Neural crest cell (in vitro differentiated cells): ENCODE measurements at regions not wholly inside any gene's neighbourhood (a gene's known extent, or its start where the extent isn't known, plus 50 kb on each side); places are given as distances from the start of the nearest gene placed in this dataset.

Source experiments
- DNase-seq: peaks from one replicate; pipeline ENCODE4 v3.0.0; 2021; ENCODE audit warnings: low read depth, mixed read lengths, low spot score
- H3K27ac Mint-ChIP-seq: one replicate; pipeline ENCODE4 v1.8.0; 2021; ENCODE audit warnings: mild to moderate bottlenecking, mixed read lengths; ENCODE audit not compliant: unreplicated experiment
- H3K27me3 Mint-ChIP-seq: 2 replicates; pipeline ENCODE4 v1.8.0; 2021; ENCODE audit warnings: low read depth, mild to moderate bottlenecking, mixed read lengths
- H3K36me3 Mint-ChIP-seq: 2 replicates; pipeline ENCODE4 v1.8.0; 2021; ENCODE audit warnings: low read depth, mild to moderate bottlenecking, mixed read lengths
- H3K4me1 Mint-ChIP-seq: 2 replicates; pipeline ENCODE4 v1.8.0; 2021; ENCODE audit warnings: mixed read lengths
- H3K4me3 Mint-ChIP-seq: one replicate; pipeline ENCODE4 v1.8.0; 2021; ENCODE audit warnings: mild to moderate bottlenecking, mixed read lengths
- H3K9me3 Mint-ChIP-seq: 2 replicates; pipeline ENCODE4 v1.8.0; 2021; ENCODE audit warnings: mixed read lengths
- TF ChIP-seq, protein P1 (sequence below): fragments of 200-600 bp; sonication (generic); conservative IDR thresholded peaks from 2 replicates; pipeline ENCODE4 v1.5.0; 2021; ENCODE audit warnings: antibody characterized with exemption, mild to moderate bottlenecking

DNA sequence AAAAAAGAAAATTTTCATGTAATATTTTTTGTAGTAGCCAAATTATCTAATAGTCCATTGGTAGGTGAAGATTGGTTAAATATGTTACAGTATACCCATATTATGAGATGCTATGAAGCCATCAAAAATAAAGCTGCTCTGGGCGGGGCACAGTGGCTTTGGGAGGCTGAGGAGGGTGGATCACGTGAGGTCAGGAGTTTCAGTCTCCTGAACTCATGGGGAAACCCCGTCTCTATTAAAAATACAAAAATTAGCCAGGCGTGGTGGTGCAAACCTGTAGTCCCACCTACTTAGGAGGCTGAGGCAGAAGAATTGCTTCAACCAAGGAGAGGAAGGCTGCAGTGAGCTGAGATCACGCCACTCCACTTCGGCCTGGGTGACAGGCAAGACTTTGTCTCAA lies 360.5 kb downstream of the KIF16B start:
- Mint-ChIP-seq H3K9me3 (peaks cover 5% of the 10 kb centered on the region), H3K36me3 (no peaks in the 10 kb centered on the region), H3K27me3 (no peaks in the 10 kb centered on the region), H3K27ac (no peak overlapping the region), H3K4me3 (no peak overlapping the region), H3K4me1 (peaks cover 11% of the 10 kb centered on the region)
- DNase-seq = no peak
- TF ChIP-seq, protein P1, sequence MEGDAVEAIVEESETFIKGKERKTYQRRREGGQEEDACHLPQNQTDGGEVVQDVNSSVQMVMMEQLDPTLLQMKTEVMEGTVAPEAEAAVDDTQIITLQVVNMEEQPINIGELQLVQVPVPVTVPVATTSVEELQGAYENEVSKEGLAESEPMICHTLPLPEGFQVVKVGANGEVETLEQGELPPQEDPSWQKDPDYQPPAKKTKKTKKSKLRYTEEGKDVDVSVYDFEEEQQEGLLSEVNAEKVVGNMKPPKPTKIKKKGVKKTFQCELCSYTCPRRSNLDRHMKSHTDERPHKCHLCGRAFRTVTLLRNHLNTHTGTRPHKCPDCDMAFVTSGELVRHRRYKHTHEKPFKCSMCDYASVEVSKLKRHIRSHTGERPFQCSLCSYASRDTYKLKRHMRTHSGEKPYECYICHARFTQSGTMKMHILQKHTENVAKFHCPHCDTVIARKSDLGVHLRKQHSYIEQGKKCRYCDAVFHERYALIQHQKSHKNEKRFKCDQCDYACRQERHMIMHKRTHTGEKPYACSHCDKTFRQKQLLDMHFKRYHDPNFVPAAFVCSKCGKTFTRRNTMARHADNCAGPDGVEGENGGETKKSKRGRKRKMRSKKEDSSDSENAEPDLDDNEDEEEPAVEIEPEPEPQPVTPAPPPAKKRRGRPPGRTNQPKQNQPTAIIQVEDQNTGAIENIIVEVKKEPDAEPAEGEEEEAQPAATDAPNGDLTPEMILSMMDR = no peak

DNA sequence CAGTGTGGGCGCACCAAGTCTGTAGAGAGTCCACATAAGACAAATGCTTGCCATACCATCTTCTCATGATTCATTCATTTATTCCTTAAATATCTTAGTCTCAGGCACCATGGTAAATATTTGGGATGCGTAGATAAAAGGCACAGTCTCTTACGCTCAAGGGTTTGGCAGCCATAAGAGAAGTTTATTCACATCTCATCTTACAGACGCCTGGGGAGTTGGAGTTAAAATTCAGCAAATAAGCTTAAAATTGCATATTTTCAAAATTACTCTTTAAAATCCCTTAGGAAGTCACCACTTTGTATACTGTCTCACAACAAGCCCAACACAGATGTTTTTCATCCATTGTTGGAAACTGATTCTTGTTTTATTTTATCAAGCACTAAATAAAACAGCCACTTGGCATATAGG lies 363.3 kb downstream of the KIF16B start:
- Mint-ChIP-seq H3K4me3 (no peak overlapping the region), H3K27ac (no peak overlapping the region), H3K36me3 (no peaks in the 10 kb centered on the region), H3K4me1 (peaks cover 4% of the 10 kb centered on the region), H3K27me3 (no peaks in the 10 kb centered on the region), H3K9me3 (peaks cover 8% of the 10 kb centered on the region)
- TF ChIP-seq, protein P1 = no peak
- no peak for DNase-seq

DNA sequence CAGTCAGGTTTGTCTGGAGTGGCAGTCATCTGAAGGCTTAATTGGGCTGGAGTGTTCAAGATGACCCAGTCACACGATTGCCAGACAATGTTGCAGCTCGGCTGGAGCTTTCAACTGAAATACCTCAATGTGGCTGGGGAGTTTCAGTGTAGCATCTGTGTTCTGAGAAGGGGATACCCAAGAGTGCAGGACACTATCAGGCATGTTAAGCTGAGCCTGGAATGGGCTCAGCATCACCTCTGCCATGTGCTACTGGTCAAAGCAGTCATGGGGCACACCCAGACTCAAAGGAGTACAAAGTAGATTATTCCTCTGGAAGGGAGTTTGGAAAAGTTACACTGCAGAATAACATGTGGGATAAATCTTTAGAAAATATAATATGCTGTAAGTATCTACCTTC lies 363.9 kb downstream of the KIF16B start:
- no peaks in the 10 kb centered on the region for H3K27me3 Mint-ChIP-seq
- no peak overlapping the region for H3K4me3 Mint-ChIP-seq
- no peaks in the 10 kb centered on the region for H3K36me3 Mint-ChIP-seq
- TF ChIP-seq, protein P1 = no peak
- no peak overlapping the region for H3K27ac Mint-ChIP-seq
- peaks cover 8% of the 10 kb centered on the region for H3K9me3 Mint-ChIP-seq
- peaks cover 4% of the 10 kb centered on the region for H3K4me1 Mint-ChIP-seq
- DNase-seq = no peak

DNA sequence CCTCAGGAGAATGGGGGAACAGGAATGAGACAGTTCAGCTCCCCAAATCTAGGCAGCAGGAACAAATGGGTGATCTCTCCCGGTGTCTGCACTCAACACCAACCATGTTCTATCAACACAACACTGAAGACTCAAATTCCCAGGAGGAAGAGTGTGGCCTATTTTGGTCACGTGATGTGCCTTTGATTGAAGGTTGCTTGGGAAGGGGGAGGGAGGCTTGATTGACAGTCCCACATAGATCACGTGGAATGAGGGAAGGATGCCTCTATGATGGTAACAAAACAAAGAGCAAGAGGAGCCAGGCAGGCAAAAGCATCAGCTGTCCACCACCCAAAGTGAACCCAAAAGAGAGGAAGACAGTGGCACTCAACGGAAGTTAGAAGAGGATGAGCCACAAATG lies 364.8 kb downstream of the KIF16B start:
- peaks cover 10% of the 10 kb centered on the region for H3K9me3 Mint-ChIP-seq
- no peak overlapping the region for H3K27ac Mint-ChIP-seq
- TF ChIP-seq, protein P1 = no peak
- peaks cover 4% of the 10 kb centered on the region for H3K4me1 Mint-ChIP-seq
- H3K4me3 Mint-ChIP-seq = no peak overlapping the region
- no peaks in the 10 kb centered on the region for H3K27me3 Mint-ChIP-seq
- DNase-seq = no peak
- H3K36me3 Mint-ChIP-seq = no peaks in the 10 kb centered on the region

DNA sequence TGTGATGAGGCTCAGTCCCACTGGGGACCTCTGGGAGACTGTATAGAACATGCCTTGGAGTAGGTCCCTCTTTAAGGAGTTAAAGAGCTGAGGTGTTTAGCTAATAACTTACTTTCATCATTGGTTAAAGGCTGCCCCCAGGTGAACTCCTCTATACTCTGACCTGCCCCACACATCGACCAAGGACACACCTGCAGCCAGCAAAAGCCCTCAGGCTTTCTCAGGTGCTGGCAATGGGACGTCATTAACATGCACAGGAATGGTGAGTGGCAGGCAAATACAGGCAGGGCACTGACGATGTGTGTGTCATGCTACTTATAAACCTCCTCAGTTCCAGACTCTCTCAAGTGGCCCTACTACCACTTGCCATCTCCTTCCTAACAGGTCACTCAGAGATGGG lies 366.4 kb downstream of the KIF16B start:
- Mint-ChIP-seq H3K4me3 (no peak overlapping the region), H3K4me1 (peaks cover 4% of the 10 kb centered on the region), H3K9me3 (peaks cover 14% of the 10 kb centered on the region), H3K27me3 (no peaks in the 10 kb centered on the region), H3K27ac (no peak overlapping the region), H3K36me3 (no peaks in the 10 kb centered on the region)
- TF ChIP-seq, protein P1 = no peak
- no peak for DNase-seq

DNA sequence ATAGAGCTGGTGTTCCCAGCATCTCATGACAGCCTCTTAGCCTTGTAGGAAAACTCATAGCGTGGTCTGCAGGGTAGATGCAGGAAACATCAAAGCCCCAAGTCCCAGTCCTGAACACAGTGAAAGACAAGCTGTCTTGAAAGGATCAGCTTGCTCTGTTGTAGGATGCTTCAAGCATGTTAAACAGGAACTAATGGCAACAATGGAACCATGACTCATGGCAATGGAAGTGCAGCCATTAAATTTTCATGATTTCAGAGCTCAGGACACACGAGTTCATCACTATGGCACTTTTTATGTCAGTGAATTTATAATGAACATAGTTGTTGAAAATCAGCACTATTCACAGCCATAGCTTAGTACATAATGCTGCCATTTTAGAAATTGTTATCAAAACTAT lies 367.7 kb downstream of the KIF16B start:
- Mint-ChIP-seq H3K9me3 (peaks cover 19% of the 10 kb centered on the region), H3K36me3 (no peaks in the 10 kb centered on the region), H3K4me1 (peaks cover 4% of the 10 kb centered on the region), H3K27me3 (no peaks in the 10 kb centered on the region), H3K27ac (no peak overlapping the region), H3K4me3 (no peak overlapping the region)
- TF ChIP-seq, protein P1 = no peak
- DNase-seq = no peak
